ENCODE measurements at regions not wholly inside any gene's neighbourhood (a gene's known extent, or its start where the extent isn't known, plus 50 kb on each side); places are given as distances from the start of the nearest gene placed in this dataset.

DNA sequence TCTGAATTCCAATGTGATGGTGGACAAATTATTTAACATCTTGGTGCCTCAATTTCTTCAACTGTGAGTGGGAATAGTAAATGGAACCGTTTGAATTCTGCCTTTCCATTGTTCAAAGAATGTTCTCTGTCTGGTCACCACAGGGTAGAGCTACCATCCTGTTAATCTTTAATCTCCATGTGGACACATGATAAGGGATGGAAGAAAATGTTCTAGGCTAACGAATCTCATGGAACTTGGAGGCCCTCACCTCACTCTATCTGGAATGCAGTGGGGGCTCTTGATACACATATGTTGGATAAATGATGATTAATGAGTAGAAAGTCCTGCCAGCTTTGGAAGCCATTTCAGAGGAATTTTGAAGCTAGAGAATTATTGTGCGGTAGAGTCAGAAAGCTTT lies 118.5 kb upstream of the HABP2 start:
- 86 to 90% methylated on average over 3 of the region's 3 CpGs for WGBS, 2 donors
- no peak for DNase-seq (ENCODE audit: low spot score in 2 of 2)
- intact Hi-C loops (cut with DNase I; ENCODE audit: low total_unique reads), result no loop called here
- H3K4me3 ChIP-seq (ENCODE audit: low read depth, poor library complexity, severe bottlenecking), result no peak overlapping the region
- no peak for TF ChIP-seq POLR2A (IDR thresholded peaks at IDR 0.05)
- TF ChIP-seq, protein P1, sequence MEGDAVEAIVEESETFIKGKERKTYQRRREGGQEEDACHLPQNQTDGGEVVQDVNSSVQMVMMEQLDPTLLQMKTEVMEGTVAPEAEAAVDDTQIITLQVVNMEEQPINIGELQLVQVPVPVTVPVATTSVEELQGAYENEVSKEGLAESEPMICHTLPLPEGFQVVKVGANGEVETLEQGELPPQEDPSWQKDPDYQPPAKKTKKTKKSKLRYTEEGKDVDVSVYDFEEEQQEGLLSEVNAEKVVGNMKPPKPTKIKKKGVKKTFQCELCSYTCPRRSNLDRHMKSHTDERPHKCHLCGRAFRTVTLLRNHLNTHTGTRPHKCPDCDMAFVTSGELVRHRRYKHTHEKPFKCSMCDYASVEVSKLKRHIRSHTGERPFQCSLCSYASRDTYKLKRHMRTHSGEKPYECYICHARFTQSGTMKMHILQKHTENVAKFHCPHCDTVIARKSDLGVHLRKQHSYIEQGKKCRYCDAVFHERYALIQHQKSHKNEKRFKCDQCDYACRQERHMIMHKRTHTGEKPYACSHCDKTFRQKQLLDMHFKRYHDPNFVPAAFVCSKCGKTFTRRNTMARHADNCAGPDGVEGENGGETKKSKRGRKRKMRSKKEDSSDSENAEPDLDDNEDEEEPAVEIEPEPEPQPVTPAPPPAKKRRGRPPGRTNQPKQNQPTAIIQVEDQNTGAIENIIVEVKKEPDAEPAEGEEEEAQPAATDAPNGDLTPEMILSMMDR (IDR thresholded peaks at IDR 0.05), result no peak

DNA sequence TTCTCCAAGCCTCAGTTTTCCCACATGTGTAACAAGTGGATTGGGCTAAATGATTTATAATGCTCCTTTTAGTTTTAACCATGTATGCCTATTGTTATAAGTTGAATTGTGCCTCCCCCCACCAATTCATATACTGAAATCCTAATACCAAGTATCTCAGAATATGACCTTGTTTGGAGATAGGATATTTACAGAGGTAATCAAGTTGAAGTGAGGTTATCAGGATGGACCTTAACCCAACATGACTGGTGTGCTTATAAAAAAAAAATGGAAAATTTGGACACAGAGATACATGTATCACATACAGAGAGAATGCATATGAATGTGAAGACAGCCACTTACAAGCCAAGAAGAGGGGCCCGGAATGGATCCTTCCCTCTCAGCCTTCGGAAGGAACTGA lies 117.9 kb upstream of the HABP2 start:
- 90 to 94% methylated on average over 2 of the region's 2 CpGs for WGBS, 2 donors
- TF ChIP-seq, protein P1 (IDR thresholded peaks at IDR 0.05), result no peak
- no peak for TF ChIP-seq POLR2A (IDR thresholded peaks at IDR 0.05)
- H3K4me3 ChIP-seq (ENCODE audit: low read depth, poor library complexity, severe bottlenecking), result no peak overlapping the region
- intact Hi-C loops (cut with DNase I; ENCODE audit: low total_unique reads), result no loop called here
- peak in 1 of 2 donors; percentile 28 for DNase-seq (ENCODE audit: low spot score in 2 of 2)

DNA sequence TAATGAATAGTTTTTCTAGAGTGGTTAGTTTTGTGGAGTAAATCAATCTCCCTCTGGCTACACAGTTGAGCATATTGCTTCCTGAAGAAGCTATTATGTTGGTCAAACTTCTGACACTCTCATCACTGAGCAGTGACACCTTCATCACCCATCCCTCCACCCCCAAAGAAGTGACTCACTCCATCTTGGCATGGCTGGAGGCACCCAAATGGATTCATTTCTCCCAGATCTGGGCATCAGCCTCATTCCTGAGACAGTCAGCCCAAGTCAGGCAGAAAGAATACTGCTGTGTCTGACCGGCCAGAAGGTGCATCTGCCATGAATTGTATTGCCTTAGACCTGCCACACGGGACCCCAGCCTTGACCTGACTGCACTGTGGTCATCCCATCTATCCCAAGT lies 117.0 kb upstream of the HABP2 start:
- intact Hi-C loops (cut with DNase I; ENCODE audit: low total_unique reads), result no loop called here
- no peak overlapping the region for H3K4me3 ChIP-seq (ENCODE audit: low read depth, poor library complexity, severe bottlenecking)
- WGBS, 2 donors, result 83 to 92% methylated on average over 2 of the region's 2 CpGs
- TF ChIP-seq POLR2A (IDR thresholded peaks at IDR 0.05), result no peak
- TF ChIP-seq, protein P1 (IDR thresholded peaks at IDR 0.05), result no peak
- peak in 1 of 2 donors; percentile 18 for DNase-seq (ENCODE audit: low spot score in 2 of 2)

DNA sequence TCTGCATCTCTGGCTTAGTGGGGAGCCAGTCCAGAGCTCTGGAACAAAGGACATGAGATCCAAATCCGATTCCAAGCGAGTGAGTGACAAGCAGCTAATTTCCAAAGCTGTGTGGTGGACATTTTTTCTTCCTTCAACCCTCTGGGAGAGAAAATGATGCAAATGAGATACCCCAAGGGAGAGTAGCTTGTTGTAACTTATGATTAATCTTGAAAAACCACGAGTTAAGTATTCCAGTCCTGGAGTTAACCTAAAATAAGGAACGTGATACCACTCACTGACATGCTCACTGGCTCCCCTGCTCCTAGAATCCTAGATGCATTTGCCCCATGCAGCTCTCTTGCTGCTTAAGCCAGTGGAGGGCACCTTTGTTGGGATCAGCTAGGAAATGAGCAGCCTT lies 116.0 kb upstream of the HABP2 start:
- peak in 1 of 2 donors; percentile 9 for DNase-seq (ENCODE audit: low spot score in 2 of 2)
- WGBS, 2 donors, result 47 to 69% methylated on average over 4 of the region's 4 CpGs
- intact Hi-C loops (cut with DNase I; ENCODE audit: low total_unique reads), result no loop called here
- TF ChIP-seq POLR2A (IDR thresholded peaks at IDR 0.05), result no peak
- TF ChIP-seq, protein P1 (IDR thresholded peaks at IDR 0.05), result no peak
- H3K4me3 ChIP-seq (ENCODE audit: low read depth, poor library complexity, severe bottlenecking), result no peak overlapping the region

- no peak for TF ChIP-seq POLR2A (IDR thresholded peaks at IDR 0.05)
- TF ChIP-seq, protein P1 (IDR thresholded peaks at IDR 0.05), result no peak
- DNase-seq (ENCODE audit: low spot score in 2 of 2), result peak in 1 of 2 donors; percentile 31
- no peak overlapping the region for H3K4me3 ChIP-seq (ENCODE audit: low read depth, poor library complexity, severe bottlenecking)
- intact Hi-C loops (cut with DNase I; ENCODE audit: low total_unique reads), result no loop called here
- WGBS, 2 donors, result 79 to 86% methylated on average over 2 of the region's 2 CpGs
Measured at GRCh38 chr10:113438652-113439051, 114.2 kb upstream of the HABP2 start.

DNA sequence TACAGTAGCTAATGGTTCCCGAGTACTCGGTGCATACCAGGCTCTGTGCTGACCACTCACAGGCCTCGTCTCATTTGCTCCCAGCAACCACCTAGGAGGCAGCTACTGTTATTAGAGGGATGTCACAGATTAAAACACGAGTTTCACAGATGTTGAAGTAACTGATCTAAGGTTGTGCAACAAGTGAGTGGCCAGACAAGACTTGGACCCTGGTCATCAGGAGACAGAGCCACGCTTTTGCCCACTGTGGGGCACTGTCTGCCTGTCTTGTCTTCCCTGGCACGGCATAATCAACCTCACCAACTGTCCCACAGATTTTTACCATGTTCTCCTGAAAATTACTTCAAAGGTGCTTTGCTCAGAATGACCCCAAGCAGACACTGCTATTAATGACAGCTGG lies 111.6 kb upstream of the HABP2 start:
- 87% methylated on average over 6 of the region's 6 CpGs for WGBS, 2 donors
- no peak overlapping the region for H3K4me3 ChIP-seq (ENCODE audit: low read depth, poor library complexity, severe bottlenecking)
- TF ChIP-seq, protein P1 (IDR thresholded peaks at IDR 0.05), result no peak
- no peak for TF ChIP-seq POLR2A (IDR thresholded peaks at IDR 0.05)
- peak in 1 of 2 donors; percentile 66 for DNase-seq (ENCODE audit: low spot score in 2 of 2)
- intact Hi-C loops (cut with DNase I; ENCODE audit: low total_unique reads), result no loop called here

Measured in lower leg skin (tissue), 4 donors.